Panc1 (cell line): ENCODE measurements at regions not wholly inside any gene's neighbourhood (a gene's known extent, or its start where the extent isn't known, plus 50 kb on each side); places are given as distances from the start of the nearest gene placed in this dataset.

ENCODE experiments used
- ATAC-seq: fragments of 200-7000 bp; cut with Tn5 transposase; 2 replicates; pipeline ENCODE4 v1.9.1; 2020; ENCODE audit warnings: mild to moderate bottlenecking, moderate library complexity
- BruUV-seq: library from RNA; stranded (reverse); fragments of 400-500 nt; replicated peaks from 2 replicates; lab custom pipeline; 2021; lab: Mats Ljungman, UMichigan
- CTCF ChIA-PET: fragments of 300-600 bp; sonication (Branson Sonifier 250); formaldehyde crosslinking; loops from one replicate; lab custom pipeline; 2022; ENCODE audit warnings: antibody characterized with exemption; lab: Charles Lee
- POLR2A ChIA-PET: fragments of 300-600 bp; sonication (Branson Sonifier 250); formaldehyde crosslinking; loops from one replicate; lab custom pipeline; 2022; ENCODE audit warnings: antibody characterized with exemption; lab: Charles Lee
- DNase-seq: peaks from one replicate; pipeline ENCODE4 v3.0.0-alpha.2; 2010; ENCODE audit warnings: low read depth, low spot score
- H3K27ac ChIP-seq: 2 replicates; pipeline ENCODE4 v1.5.1; 2011; ENCODE audit warnings: mild to moderate bottlenecking, low read length, inconsistent platforms
- H3K27me3 ChIP-seq: fragments of 200-500 bp; sonication (Bioruptor generic); 2 replicates; pipeline ENCODE4 v1.6.0; 2014; ENCODE audit warnings: low read length, inconsistent platforms; ENCODE audit not compliant: control insufficient read depth, insufficient read depth
- H3K36me3 ChIP-seq: fragments of 200-500 bp; sonication (Bioruptor generic); 2 replicates; pipeline ENCODE4 v1.5.1; 2014; ENCODE audit warnings: inconsistent platforms, mild to moderate bottlenecking, low read length, moderate library complexity; ENCODE audit not compliant: control insufficient read depth, insufficient read depth
- H3K4me1 ChIP-seq: 2 replicates; pipeline ENCODE4 v1.5.1; 2011; ENCODE audit warnings: inconsistent platforms, mild to moderate bottlenecking, low read length, moderate library complexity; ENCODE audit not compliant: control insufficient read depth, insufficient read depth
- H3K4me3 ChIP-seq, 2 experiments: 2 replicates each; pipeline ENCODE4 v1.5.1; 2011 to 2012; ENCODE audit warnings: low read depth in 2 of 2, low read length in 2 of 2, mild to moderate bottlenecking in 2 of 2, inconsistent platforms in 1 of 2, moderate library complexity in 1 of 2
- H3K9me3 ChIP-seq: fragments of 200-500 bp; sonication (Bioruptor generic); 2 replicates; pipeline ENCODE4 v1.5.1; 2014; ENCODE audit warnings: low read depth, mild to moderate bottlenecking, inconsistent platforms, low read length, moderate library complexity; ENCODE audit not compliant: control insufficient read depth, insufficient read depth
- CTCF ChIP-seq: fragments of 450-650 bp; IDR thresholded peaks from 2 replicates; pipeline ENCODE4 v1.5.1; 2017; ENCODE audit warnings: mild to moderate bottlenecking
- POLR2AphosphoS5 ChIP-seq: IDR thresholded peaks from 2 replicates; pipeline ENCODE4 v1.6.1; 2012; ENCODE audit warnings: mild to moderate bottlenecking, low read depth, low read length, moderate library complexity
- SIN3A ChIP-seq: IDR thresholded peaks from 2 replicates; pipeline ENCODE4 v1.6.1; 2012; ENCODE audit warnings: low read depth, mild to moderate bottlenecking, low read length, moderate library complexity, borderline replicate concordance; ENCODE audit not compliant: insufficient read depth
- TCF7L2 ChIP-seq: IDR thresholded peaks from 2 replicates; pipeline ENCODE4 v1.6.1; 2011; ENCODE audit warnings: mild to moderate bottlenecking, low read depth, low read length, inconsistent platforms
- in situ Hi-C: cut with HindIII; loops from 2 replicates; pipeline ENCODE4 v1.10.0; 2016; ENCODE audit warnings: low sequenced_read_pairs, low pct_unique_long_range_greater_than_20kb
- intact Hi-C: fragments of 100-400 bp; cut with micrococcal nuclease; formaldehyde crosslinking; loops from one replicate; pipeline ENCODE4 v1.10.0; 2022; ENCODE audit not compliant: unreplicated experiment
- TF ChIP-seq, protein P1 (sequence below), 2 experiments: IDR thresholded peaks; 2 replicates each; pipeline ENCODE4 v1.6.1; 2011 to 2012; ENCODE audit warnings: low read depth in 2 of 2, control low read depth in 1 of 2, low read length in 1 of 2, mild to moderate bottlenecking in 1 of 2, moderate library complexity in 1 of 2; ENCODE audit not compliant: insufficient read depth in 1 of 2

DNA sequence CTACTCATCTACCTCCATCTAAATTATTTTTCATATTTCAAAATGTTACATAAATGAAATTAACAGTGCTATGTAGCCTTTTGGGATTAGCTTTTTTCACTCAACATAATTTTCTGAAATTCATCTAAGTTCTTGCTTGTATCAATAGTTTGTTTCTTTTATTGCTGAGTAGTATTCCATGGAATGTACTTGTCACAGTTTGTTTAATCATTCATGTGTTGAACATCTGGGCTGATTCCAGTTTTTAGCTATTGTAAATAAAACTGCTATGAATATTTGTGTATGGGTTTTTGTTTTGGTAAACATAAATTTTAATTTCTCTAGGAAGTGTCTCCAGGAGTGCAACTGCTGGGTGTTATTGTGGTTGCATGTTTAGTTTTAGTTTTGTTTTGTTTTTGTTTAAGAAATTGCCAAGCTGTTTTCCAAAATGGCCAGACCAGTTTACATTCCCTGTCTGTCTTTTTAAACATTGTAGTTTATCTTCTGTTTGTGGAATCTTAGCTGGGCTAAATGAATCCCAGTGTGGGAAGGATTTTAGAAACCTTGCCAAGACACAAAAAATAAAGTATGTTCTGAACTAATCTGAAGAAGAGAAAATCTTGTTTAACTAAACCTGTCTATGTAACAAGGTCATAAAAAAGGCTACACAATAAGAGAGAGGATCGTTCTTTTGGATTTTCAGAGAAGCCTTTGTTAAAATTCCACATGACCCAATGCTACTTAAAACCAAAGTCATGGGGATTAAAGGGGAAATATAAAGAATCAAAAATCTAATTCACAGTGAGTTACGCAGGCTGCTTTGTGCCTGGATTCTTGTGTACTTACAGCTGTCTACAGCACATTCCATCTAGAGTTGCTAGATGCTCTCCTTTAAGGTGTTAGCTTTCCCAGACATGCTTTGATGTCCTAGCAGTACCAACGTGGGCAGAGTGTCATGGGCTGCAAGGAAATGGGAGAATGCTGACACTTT is 129.2 kb upstream of the SUCLG2 start:
- POLR2A ChIA-PET: interaction anchor here (0.6 kb wide), 1 partner anchor 148 kb away, joined by 6 read pairs; no protein-coding TSS in a partner anchor
- TF ChIP-seq SIN3A: no peak
- Histone ChIP-seq H3K4me1 (no peaks in the 10 kb centered on the region), H3K36me3 (no peaks in the 10 kb centered on the region), H3K27me3 (no peaks in the 10 kb centered on the region), H3K27ac (no peak overlapping the region), H3K9me3 (no peaks in the 10 kb centered on the region), H3K4me3 (no peak overlapping the region)
- in situ Hi-C loops (no loop called here), intact Hi-C loops (no loop called here)
- BruUV-seq: no TSS peak
- CTCF ChIA-PET: no interaction called here
- 0 out of 2 replicates have a peak, but pooled peaks have one; percentile 62 for ATAC-seq
- peak; percentile 32 for DNase-seq

DNA sequence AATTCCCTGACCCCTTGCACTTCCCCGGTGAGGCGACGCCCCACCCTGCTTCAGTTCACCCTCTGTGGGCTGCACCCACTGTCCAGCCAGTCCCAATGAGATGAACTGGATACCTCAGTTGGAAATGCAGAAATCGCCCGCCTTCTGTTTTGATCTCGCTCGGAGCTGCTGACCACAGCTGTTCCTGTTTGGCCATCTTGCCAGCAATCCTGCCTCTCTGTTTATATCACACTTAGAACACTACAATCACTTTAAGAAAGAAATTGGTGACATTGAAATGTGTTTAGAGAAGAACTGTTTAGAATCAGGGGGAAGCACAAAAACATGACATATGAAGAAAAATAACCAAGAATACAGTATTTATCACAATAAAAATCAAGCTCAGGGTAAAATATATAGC is 127.5 kb upstream of the SUCLG2 start:
- Histone ChIP-seq H3K4me3 (no peak overlapping the region), H3K27ac (no peak overlapping the region), H3K27me3 (no peaks in the 10 kb centered on the region), H3K36me3 (no peaks in the 10 kb centered on the region), H3K9me3 (no peaks in the 10 kb centered on the region), H3K4me1 (no peaks in the 10 kb centered on the region)
- no peak for DNase-seq
- in situ Hi-C loops: no loop called here
- CTCF ChIA-PET: no interaction called here
- BruUV-seq: no TSS peak
- no peak for ATAC-seq
- no peak for TF ChIP-seq CTCF
- TF ChIP-seq POLR2AphosphoS5: no peak
- no peak for TF ChIP-seq SIN3A
- no peak for TF ChIP-seq TCF7L2
- TF ChIP-seq, protein P1, sequence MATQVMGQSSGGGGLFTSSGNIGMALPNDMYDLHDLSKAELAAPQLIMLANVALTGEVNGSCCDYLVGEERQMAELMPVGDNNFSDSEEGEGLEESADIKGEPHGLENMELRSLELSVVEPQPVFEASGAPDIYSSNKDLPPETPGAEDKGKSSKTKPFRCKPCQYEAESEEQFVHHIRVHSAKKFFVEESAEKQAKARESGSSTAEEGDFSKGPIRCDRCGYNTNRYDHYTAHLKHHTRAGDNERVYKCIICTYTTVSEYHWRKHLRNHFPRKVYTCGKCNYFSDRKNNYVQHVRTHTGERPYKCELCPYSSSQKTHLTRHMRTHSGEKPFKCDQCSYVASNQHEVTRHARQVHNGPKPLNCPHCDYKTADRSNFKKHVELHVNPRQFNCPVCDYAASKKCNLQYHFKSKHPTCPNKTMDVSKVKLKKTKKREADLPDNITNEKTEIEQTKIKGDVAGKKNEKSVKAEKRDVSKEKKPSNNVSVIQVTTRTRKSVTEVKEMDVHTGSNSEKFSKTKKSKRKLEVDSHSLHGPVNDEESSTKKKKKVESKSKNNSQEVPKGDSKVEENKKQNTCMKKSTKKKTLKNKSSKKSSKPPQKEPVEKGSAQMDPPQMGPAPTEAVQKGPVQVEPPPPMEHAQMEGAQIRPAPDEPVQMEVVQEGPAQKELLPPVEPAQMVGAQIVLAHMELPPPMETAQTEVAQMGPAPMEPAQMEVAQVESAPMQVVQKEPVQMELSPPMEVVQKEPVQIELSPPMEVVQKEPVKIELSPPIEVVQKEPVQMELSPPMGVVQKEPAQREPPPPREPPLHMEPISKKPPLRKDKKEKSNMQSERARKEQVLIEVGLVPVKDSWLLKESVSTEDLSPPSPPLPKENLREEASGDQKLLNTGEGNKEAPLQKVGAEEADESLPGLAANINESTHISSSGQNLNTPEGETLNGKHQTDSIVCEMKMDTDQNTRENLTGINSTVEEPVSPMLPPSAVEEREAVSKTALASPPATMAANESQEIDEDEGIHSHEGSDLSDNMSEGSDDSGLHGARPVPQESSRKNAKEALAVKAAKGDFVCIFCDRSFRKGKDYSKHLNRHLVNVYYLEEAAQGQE (IDR thresholded peaks at IDR 0.05; ENCODE audit: insufficient read depth in 1 of 2, low read depth in 2 of 2, low read length in 1 of 2): no peak
- intact Hi-C loops: no loop called here
- POLR2A ChIA-PET: no interaction called here

- in situ Hi-C loops (no loop called here), intact Hi-C loops (no loop called here)
- no peaks in the 10 kb centered on the region for H3K9me3 ChIP-seq
- H3K27me3 ChIP-seq: no peaks in the 10 kb centered on the region
- ATAC-seq (no peak), DNase-seq (no peak)
- CTCF ChIA-PET: no interaction called here
- POLR2A ChIA-PET: no interaction called here
- H3K4me3 ChIP-seq: no peak overlapping the region
- no peaks in the 10 kb centered on the region for H3K36me3 ChIP-seq
- H3K4me1 ChIP-seq: no peaks in the 10 kb centered on the region
- TF ChIP-seq POLR2AphosphoS5: no peak
- TF ChIP-seq, protein P1 (IDR thresholded peaks at IDR 0.05; ENCODE audit: insufficient read depth in 1 of 2, low read depth in 2 of 2, low read length in 1 of 2): no peak
- TF ChIP-seq CTCF: no peak
- TF ChIP-seq TCF7L2: no peak
- no TSS peak for BruUV-seq
- no peak overlapping the region for H3K27ac ChIP-seq
Measured at GRCh38 chr3:67781218-67781617, 126.8 kb upstream of the SUCLG2 start.
